ENCODE measurements at regions not wholly inside any gene's neighbourhood (a gene's known extent, or its start where the extent isn't known, plus 50 kb on each side); places are given as distances from the start of the nearest gene placed in this dataset.
"Not testable (repeated sequence)": the region's sequence is repeated elsewhere in the genome, so short reads cannot be mapped to it uniquely, and the experiment has no call there.

- peak in 2 of 3 donors; percentile 28 to 65 for DNase-seq (ENCODE audit: low read depth in 2 of 3, low spot score in 2 of 3)
Measured at GRCh38 chr22:48717883-48718817, 1109.5 kb downstream of the BRD1 start.

GRCh38 chr22:48717076-48717810 lies 1110.4 kb downstream of the BRD1 start:
- no peak for DNase-seq (ENCODE audit: low read depth in 2 of 3, low spot score in 2 of 3)

DNA sequence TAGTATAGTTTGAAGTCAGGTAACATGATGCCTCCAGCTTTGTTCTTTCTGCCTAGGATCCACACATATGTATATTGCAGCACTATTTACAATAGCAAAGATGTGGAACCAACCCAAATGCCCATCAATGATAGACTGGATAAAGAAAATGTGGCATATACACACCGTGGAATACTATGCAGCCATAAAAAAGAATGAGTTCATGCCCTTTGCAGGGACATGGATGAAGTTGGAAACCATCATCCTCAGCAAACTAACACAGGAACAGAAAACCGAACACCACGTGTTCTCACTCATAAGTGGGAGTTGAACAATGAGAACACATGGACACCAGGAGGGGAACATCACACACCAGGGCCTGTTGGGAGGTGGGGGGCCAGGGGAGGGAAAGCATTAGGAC lies 1111.5 kb downstream of the BRD1 start:
- DNase-seq (ENCODE audit: low read depth in 2 of 3, low spot score in 2 of 3): not testable (repeated sequence)

GRCh38 chr22:48715511-48715910 lies 1112.2 kb downstream of the BRD1 start:
- DNase-seq (ENCODE audit: low read depth in 2 of 3, low spot score in 2 of 3): no peak

GRCh38 chr22:48714231-48714630 lies 1113.4 kb downstream of the BRD1 start:
- no peak for DNase-seq (ENCODE audit: low read depth in 2 of 3, low spot score in 2 of 3)

DNA sequence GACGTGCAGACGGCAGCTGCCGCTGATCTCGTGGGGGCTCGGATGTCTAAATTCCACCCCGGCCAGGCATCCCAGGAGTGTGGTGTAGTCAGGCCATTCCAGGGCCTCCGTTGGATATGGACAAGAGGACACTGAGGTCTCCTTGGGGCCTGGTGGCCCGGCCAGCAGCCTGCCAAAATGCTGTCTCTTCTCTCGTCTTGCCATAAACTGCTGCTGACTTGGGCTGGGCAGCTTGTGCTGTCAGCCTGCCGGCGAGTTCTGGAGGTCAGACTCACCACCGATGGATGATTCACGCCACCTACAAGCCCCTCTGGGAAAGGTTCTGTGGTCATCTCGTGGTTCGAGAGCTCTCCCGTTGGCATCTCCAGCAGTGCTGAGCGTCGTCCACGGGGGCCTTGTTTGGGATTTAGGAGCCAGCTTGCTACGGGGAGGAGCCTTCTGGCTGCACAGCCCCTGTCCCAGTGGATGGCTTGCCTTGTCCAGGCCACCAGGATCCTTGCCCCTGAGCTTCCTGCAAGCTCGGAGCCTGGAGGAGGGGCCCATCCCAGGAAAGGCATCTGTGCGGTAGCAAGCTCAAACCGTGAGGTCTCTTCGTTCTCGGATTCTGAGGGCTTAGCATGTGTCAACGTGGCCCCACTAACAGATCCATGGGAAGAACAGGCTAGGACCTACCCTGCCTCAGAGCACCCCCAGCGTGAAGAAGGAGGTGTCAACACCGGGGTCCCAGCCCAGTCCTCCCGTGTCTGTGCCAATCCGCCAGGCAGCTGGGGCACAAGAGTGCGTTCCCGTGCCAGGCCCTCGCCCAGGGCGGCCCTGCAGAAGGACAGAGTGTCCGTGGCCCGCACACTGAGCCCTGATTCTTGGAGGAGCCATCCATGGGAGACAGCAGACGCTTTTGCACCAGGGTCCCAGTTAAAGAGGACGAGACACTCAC lies 1114.1 kb downstream of the BRD1 start:
- DNase-seq (ENCODE audit: low read depth in 2 of 3, low spot score in 2 of 3): no peak

DNA sequence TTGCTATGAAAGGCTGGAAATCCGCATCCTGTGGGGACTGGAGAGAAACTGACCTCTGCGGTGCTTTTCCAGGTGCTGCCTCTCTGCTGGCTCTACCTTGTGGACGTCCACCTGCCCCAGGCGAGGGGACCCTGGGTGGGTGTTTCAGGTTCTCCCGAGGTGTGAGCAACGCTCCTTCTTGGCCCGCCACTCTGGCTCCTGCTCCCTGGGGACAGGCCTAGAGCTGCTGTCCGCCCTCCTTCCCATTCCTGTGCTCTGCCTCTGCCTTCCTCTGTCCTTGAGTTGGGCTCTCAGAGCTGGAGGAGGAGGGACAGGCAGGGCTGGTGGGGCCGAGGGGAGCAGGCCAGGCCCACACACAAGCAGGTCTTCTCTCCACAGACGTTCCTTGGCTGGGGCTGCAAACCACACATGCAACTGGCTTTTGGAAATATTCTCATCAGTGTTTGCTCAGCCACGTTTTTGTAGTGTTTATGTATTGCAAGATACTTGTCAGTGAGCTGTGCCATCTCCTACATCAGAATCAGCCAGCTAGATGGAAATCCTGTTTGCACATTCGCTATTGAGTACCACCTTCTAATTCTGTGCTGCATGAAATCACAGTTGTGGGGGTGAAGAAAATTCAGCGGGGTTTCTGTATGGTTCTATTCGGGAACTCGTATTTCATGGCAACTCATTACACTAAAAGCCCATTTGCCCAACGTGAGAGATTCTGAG lies 1115.0 kb downstream of the BRD1 start:
- DNase-seq (ENCODE audit: low read depth in 2 of 3, low spot score in 2 of 3): no peak

DNA sequence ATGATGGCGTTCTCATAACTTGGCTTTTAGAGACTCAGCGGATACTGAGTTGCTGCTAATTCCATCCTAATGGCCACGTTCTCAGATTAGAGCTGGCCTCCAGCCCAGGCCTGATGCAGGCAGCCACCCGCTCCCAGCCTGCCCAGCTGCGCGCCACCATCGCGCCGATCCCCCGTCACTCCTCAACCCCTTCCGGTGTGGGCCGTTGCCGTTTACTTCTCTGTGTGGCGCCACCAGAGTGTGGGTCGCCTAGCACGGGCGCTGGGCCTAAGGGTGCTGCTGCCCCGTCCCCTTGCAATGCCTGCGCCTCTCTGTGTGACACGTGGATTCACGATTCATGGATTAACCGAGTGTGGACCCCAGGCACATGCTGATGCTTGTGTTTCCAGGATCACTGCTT lies 1116.0 kb downstream of the BRD1 start:
- no peak for DNase-seq (ENCODE audit: low read depth in 2 of 3, low spot score in 2 of 3)

DNA sequence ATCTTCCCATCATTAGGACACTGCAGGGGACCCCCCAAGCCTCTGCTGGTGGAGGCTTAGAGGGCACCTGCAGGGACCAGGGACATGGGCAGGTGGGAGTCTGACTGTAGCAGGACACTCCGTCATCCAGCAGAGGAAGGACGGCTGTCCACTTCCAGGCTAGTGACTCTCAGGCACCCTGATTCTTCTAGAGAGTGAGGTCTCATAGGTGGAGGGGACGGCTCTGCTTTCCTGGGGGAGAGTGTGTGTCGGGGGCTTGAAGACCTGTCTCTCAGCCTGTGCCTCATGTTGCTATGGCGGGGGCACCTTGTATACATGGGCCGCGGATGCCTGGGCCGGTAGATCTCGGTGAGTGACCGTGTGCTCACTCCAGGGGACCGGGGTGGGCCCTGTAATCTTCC lies 1116.6 kb downstream of the BRD1 start:
- no peak for DNase-seq (ENCODE audit: low read depth in 2 of 3, low spot score in 2 of 3)

DNA sequence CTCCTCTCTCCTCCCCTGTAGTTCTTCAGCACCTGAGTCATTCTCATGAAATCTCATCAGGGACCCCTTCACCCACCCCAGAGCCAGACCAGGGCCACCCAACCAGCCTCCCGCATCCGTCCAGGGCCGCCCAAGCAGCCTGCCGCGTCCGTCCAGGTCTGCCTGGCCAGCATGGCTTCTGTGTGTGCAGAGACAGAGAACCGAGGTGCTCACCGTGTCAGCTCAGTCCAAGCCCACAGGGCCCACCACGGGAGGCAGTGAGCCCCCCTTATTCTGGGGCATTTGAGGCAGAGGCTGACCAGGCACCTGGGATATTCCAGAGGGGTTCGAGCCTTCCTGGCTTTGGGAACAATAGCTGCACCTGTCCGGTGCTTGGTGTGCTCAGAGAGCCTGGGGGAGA lies 1117.3 kb downstream of the BRD1 start:
- DNase-seq (ENCODE audit: low read depth in 2 of 3, low spot score in 2 of 3): no peak

DNA sequence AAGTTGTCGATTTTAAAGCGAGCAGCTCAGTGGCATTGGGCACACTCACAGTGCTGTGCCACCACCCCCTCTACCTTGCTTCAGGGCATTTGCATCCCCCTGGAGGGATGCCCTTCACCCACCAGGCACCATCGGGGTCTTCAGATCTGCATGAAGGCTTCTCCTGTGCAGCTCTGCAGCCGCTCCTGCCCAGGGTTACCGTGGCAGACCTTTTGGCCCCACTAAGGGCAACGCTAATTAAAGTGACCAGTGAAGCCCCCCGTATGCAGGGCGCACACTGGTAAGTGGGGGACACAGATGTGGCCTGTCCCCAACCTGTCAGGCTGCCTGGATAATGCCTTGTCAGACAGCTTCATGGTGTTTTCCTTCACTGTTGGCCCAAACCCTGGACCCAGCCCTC lies 1117.7 kb downstream of the BRD1 start:
- no peak for DNase-seq (ENCODE audit: low read depth in 2 of 3, low spot score in 2 of 3)

- DNase-seq (ENCODE audit: low read depth in 2 of 3, low spot score in 2 of 3): no peak
Measured at GRCh38 chr22:48709453-48709852, 1118.2 kb downstream of the BRD1 start.

- no peak for DNase-seq (ENCODE audit: low read depth in 2 of 3, low spot score in 2 of 3)
Measured at GRCh38 chr22:48708558-48709245, 1119.0 kb downstream of the BRD1 start.

- DNase-seq (ENCODE audit: low read depth in 2 of 3, low spot score in 2 of 3): no peak
Measured at GRCh38 chr22:48707763-48708557, 1119.7 kb downstream of the BRD1 start.

- no peak for DNase-seq (ENCODE audit: low read depth in 2 of 3, low spot score in 2 of 3)
Measured at GRCh38 chr22:48706934-48707762, 1120.5 kb downstream of the BRD1 start.

DNA sequence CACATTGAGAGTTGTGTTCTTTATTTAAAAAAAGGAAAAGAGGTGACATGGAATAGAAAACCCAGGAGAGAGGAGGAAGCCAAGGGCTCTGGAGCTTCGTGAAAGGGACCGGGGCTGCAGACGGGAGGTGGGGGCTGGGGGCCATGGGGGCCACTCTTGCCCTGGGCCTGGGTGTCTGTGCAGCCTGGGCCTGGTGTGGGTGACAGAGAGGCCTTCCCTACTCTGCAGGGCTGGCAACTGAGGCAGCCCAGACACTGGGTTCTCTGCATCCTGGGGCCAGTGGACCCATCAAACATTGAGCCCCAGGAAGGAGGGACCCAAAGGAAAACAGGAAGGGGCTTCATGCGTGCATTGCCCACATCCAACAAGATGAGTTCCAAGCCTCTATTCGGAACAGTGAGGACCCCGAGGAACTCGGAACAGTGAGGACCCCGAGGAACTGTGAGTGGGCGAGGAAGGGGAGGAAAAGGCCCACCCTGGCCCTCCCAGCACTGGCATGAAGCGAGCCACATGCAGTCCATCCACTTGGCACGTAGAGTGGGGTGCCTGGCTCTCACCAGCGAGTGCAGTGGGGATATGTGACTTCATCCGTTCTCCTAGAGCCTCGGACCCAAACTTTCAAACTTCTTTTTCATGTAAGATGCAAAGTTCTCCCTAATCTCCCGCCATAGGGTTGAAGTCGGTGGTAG lies 1121.6 kb downstream of the BRD1 start:
- DNase-seq (ENCODE audit: low read depth in 2 of 3, low spot score in 2 of 3): no peak

DNA sequence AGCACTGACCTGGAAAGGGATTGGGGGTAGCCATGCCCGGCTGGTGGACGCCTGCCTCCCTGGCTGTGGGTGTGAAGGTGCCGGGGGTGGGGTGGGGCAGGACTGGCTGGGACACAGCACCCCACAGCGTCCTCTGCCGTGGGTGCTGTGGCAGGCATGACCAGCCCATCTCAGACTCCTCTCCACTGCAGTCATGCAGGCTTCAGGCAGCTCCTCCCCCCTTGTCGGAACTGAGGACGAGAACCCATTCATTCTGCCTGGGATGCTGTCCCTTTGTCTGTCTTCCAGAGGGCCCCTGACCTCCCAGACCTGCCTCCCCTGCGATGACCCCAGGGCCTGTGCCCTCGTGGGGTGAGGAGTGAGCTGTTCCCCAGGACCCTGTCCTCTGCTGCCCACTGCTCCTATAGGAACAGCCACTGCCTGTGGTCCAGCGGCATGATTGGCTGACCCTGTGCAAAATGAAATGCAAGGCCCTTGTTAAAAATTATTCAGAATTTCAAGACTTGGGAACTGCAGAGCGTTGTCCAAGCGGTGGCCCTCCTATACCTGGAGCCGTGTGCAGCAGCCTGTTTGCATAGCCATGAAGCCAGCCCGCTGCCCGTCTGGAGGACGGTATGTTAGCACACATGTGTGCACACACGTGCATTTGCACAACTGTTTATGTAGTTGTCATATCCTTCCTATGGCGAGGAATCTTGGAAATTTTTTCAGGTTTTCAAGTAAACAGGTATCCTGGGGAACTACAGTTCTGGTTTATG lies 1122.3 kb downstream of the BRD1 start:
- no peak for DNase-seq (ENCODE audit: low read depth in 2 of 3, low spot score in 2 of 3)

Measured in hematopoietic multipotent progenitor cell (in vitro differentiated cells).